ENCODE measurements at regions not wholly inside any gene's neighbourhood (a gene's known extent, or its start where the extent isn't known, plus 50 kb on each side); places are given as distances from the start of the nearest gene placed in this dataset.

GRCh38 chr7:22676385-22676784 is 50.6 kb upstream of the IL6 start:
- DNase-seq = no peak

DNA sequence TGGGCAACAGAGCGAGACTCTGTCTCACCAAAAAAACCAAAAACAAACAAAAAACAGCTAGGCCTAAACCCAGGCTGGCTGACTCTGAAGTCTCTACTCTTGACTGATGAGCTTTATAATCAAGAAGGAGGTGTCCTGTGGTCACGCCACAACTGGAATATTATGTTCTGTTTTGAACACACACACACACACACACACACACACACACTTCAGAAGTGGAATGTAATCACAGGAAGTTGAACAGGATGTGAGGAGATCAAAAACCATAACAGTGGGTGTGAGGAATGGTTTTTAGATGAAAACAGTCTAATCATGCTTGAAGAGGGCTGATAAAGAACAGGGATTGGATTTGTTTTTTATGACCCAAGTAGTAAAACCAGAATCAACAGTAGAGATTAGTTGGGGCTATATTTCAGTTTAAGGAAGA is 51.1 kb upstream of the IL6 start:
- DNase-seq = no peak

DNA sequence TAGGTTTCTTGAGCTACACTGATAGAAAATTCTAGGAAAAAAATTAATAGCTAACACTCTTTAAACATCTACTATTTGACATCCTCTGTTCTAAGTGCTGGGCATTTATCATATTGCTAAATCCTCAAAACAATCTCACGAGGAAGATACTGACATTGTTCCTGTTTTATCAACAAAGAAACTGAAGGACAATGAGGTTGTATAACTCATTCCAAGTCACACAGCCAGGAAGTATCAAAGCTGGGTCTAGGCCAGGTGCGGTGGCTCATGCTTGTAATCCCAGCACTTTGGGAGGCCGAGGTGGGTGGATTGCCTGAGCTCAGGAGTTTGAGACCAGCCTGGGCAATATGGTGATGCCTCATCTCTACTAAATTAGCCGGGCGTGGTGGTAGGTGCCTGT is 51.6 kb upstream of the IL6 start:
- no peak for DNase-seq

DNA sequence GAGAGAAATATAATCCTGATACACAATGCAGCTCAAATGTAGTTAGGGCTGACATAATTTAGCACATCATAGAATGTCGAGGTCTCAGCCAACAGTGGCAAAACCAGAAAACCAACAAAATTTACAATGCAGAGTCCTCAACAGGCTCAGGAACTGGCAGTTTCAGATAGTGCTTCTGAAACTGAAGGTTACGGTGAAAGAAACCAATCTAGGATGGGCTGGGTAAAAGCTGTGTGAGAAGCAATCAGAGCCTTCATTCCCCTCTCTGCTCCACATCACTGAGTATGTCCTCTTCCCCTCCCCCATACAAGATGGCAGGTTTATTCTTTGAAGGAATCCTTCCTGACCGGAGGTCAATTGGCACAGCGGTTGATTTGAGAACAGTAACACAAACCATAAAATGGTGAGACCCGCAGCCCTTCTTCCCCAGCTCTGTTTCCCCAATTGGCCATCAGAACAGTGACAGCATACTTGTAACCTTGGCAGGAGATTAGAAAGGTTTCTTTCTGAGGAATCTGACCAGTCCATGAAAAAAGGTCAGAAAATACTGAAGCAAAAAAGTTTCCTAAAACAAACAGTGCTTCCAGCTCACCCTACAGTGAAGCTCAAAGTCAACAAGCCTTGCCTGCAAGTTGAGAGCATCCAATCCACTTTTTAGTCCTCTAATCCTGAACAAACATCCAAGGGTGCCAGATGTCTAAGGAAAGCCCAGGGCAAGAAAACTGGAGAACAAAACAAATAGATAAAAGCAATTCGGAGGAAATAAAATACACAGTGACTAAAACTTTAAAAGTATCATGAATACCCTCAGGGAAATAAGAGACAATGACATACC is 53.9 kb upstream of the IL6 start:
- DNase-seq = no peak

DNA sequence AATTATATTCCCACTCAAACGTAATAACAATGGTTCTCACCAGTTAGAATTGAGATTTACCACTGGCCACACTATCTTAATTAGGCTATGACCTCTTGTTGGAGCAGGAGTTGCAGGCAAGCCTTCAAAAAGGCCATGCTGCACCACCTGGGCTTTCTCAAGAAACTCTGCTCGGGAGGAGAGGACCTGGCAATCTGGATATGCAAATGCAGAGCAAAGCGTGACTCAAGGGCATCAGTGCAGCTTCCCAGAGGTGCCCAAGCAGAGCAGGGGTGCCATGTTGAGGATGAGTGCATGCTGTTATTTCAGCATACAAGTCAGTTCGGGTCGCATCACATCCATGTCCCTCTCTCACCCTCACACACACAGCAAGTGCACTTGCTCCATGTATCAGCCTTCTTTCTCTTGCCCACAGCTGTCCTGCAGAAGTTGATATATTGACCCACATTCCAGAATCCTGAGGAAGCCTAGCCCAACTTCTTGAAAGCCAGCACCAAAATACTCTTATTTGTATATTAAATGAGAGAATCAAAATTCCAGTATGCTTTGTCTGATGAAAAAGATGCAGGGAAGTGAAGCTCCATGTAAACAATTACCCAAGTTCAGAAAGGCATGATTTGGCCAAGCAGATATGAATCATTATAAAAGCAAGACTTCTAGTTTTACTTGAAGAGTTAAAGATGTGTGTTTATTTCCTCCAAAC is 55.7 kb upstream of the IL6 start:
- DNase-seq = no peak

DNA sequence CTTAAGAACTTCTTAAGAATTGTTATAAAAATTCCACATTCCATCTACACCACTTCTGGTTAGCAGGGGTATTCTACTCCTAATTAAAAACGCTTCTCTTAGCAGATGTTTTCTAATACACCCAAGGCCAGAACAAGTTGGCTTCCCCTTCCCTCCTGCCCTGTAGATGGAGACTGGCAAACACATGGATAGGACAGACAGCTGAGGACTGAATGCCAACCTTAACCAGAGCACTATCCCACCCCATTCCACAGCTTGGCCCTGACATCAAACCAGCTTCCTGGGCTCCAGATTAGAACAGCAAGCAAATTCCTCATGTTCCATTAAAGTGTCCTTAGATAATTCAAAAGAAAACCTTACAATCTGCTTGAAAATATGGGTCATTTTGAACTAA is 56.6 kb upstream of the IL6 start:
- no peak for DNase-seq

- DNase-seq = no peak
These were observed 57.1 kb upstream of the IL6 start for GRCh38 chr7:22669692-22670421.

- DNase-seq = no peak
These were observed 58.0 kb upstream of the IL6 start for GRCh38 chr7:22668971-22669401.

DNA sequence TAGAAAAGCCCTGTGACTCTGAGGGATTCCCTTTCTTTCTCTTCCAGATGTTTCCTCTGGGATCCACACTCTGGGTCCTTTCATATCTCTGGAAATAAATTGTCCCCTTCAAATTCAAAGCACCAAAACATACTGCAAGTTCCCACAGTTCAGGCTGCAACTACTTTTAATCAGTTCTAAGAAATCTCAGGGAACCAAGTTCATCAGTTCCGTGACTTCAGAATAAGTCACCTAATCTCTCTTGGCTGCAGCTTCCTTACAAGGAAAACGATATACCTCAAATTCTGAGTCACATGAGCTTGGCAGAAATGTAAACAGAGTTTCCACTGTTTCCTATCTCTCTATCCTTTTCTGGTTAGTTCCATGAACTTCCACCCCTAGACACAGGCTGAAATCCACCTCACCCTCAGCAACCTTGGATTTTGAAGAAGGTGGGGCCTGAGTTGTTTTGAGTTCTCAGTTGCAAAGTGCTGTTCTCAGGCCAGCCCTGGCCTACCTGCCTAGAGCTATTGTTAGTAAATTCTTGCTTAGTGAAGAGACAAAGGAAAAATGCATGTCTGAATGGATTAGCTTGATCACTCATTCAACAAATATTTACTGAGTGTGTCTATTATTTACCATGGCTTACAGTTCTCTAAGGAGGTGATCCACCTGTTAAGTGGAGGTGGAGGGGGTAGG is 59.3 kb upstream of the IL6 start:
- no peak for DNase-seq

DNA sequence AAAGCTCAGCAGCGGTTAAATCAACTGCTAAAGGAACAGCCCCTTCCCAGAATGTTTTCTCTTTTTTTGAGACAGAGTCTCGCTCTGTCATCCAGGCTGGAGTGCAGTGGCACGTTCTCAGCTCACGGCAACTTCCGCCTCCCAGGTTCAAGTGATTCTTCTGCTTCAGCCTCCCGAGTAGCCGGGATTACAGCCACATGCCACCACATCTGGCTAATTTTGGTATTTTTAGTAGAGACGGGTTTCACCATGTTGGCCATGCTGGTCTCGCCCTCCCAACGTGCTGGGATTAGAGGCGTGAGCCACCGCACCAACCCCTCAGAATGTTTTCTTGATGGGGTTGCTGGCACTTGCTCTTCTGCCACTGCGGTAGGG is 59.8 kb upstream of the IL6 start:
- DNase-seq = no peak

- no peak for DNase-seq
These were observed 60.3 kb upstream of the IL6 start for GRCh38 chr7:22666732-22667131.

DNA sequence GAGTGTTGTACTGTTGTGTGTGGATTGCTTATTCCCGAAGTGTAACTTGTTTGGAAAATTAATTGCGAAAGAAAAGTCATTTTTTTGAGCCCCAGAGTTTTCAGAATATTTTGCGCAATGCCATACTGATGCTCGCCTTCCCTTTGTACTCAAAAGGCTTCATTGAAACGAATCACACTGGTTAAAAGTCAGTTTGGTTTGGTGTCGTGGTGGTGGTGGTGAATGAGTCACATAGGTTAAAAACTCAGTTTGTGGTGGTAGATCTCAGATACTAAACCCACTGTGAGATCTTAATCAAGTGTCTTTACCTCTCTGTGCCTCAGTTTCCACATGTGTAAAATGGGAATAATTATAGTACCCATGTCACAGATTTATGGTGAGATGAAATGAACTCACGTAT is 61.1 kb upstream of the IL6 start:
- no peak for DNase-seq

GRCh38 chr7:22664988-22665798 is 61.8 kb upstream of the IL6 start:
- DNase-seq = no peak

DNA sequence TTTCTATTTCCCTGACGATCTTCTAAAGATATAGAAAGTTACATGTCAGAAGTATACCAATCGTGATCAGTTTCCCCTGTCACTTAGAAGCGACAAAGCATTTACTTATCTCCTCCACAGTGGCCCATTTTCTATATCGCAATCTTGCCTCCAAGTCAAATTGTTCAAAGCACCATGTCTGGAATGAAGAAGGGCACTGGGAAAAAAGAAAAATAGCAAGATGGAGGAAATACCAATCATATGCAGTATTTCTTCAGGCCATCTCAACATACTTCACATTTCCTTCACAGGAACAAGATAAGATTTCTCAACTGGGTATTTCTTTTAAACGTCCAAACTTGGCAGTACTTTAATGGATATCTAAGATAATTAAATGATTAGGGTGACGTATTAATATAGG is 63.3 kb upstream of the IL6 start:
- no peak for DNase-seq

DNA sequence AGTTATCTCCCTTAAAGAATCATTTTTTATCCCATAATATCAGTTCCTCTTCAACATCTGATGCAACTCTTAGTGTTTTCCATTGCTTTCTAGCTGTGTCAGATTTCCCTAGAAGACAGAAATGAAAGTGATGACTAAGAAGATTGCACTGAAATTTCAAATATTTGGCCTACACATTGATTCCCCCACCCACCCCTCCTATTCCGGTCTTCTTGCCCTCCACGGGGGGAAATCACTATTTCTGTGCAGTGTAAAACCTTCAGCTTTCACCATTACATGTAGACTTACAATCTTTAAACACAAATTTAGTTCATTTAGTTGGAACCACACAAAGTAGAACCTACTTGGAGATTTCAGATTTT is 63.7 kb upstream of the IL6 start:
- DNase-seq = no peak

DNA sequence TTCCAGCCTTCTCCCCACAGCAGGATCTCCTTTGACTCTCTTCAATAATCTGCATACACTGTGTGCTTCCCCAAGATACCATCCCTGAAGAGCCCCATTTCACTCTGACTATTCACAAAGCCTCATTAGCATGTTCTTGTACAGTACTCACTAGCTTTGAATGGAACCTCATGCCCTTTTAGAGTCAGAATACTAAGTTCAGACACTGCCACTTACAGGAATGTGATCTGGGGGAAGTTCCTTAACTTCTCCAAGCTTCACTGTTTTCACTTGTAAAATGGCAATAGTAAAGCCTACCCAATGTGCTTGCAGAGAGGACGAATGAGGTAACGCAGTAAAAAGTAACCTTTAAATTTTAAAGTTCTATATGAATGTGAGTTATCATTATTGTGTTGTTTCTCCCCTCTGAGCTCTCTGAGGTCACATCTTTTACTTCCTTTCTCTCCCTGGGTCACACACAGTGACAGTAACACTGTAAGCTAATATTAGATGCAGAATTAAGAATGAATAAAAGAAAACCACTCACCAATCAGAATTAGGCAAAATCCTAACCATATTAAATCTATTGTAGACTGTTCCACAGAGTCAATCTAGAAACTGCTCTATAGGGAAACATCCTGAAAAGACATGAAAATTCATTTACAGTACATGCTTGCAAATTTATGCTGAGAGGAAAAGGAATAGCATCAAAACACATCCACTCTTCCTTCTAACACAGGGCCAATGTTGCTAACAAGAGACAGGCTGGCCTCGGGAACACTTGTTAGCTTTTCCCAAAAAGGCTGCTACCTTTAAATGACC is 64.2 kb upstream of the IL6 start:
- DNase-seq = no peak

DNA sequence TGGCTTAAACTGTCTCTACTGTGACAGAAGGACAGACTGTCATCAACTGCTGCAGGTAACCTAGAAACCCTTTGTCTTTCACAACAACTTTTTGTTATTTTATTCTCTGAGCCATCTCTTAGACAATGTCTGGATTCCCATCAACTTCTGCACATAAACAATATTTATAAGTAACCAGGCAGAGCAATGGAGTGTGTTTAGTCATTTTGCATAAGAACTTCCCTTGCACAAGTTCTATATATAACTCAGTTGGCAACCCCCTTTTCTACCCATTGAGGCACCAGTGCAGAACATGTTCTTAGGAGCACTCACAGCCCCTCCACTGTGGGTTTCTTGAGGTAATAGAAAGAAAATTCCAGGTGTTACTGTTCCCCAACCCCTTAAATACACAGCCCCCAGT is 65.0 kb upstream of the IL6 start:
- DNase-seq = no peak

DNA sequence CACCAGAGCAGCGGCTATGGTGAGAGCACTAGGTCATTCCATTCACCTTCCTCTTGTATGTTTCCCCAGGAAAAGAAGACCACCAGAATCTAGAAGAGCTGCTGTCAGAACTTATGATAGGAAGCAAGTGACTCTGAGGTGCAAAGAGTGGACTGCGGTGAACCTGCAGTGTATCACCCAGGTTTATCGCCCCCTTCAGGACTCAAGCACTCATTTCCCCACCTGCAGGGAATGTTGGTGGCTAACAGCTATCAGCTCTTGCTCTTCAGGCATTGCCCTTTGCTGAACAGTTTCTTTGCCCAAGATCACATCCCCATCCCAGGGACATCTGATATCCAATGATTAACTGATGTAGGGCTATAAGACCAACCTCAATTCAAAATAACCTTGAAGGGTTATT is 66.3 kb upstream of the IL6 start:
- DNase-seq = no peak

DNA sequence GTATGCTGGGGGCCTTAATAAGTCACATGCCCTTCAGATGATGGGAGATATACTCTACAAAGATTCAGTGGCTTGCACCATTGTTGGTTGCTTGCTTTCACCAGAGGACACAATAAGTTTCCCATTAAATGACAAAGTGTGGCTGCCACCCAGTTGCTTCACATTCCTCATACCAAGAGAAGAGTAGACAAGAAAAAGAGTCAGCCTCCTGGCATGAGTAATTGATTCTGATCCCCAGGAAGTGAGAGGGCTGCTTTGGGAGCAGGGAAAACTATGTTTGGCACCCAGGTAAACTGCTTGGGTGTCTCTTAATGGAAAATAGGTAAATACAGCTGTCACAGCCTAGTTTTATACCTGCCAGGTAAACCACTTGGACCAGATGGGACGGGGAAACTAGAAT is 66.7 kb upstream of the IL6 start:
- no peak for DNase-seq

- no peak for DNase-seq
These were observed 67.3 kb upstream of the IL6 start for GRCh38 chr7:22659741-22660140.

DNA sequence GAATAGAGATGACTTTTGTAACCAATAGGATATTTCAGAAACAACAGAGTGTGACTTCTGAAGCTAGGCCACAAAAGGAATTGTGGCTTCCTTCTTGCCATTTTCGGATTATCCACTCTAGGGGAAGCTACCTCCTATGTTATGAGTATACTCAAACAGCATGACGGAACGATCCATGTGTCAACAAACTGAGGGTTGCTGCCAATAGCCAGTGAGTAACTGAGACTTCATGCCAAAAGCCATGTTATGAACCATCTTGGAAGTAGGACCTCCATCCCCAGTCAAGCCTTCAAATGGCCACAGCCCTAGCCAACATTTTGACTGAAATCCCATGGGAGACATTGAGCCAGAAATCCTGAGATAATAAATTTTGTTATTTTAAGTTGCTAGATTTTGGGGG is 69.0 kb upstream of the IL6 start:
- no peak for DNase-seq

DNA sequence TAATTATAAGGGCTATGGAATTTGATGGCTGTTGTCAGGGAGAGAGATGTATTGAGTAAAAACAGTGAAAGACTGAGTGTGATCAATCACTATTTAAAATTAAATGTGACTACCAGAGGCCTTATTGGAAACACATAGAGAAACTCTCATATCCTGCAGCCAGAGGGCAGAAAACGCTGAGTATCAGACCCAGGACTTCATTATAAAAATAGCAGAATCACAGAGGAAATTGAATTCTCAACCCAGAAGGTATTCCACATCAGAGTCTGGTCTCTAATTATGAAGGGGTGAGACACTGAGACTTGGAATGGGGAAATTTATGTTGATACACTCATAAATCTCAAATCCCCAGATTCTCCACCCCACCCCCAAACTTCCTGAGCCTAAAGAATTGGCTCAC is 69.5 kb upstream of the IL6 start:
- DNase-seq = no peak
